K562 (cell line): ENCODE measurements at regions not wholly inside any gene's neighbourhood (a gene's known extent, or its start where the extent isn't known, plus 50 kb on each side); places are given as distances from the start of the nearest gene placed in this dataset.

Source experiments
- ATAC-seq: fragments of 200-7000 bp; cut with Tn5 transposase; 3 replicates; pipeline ENCODE4 v1.9.1; 2020; ENCODE audit warnings: moderate library complexity
- BruUV-seq: library from RNA; stranded (reverse); fragments of 400-500 nt; replicated peaks from 2 replicates; lab custom pipeline; 2021; lab: Mats Ljungman, UMichigan
- CTCF ChIA-PET: fragments of 300-600 bp; formaldehyde crosslinking; extraction: SDS; loops from one replicate; lab custom pipeline; 2021; ENCODE audit warnings: low intra/inter-chr PET ratio; lab: Yijun Ruan, JAX
- POLR2A ChIA-PET: fragments of 300-600, 350-650 bp; sonication (Branson Sonifier 250); formaldehyde crosslinking; extraction: SDS; loops from one replicate; lab custom pipeline; 2021; ENCODE audit warnings: antibody characterized with exemption, inconsistent platforms; lab: Yijun Ruan, JAX
- DNase-seq, 4 experiments: peaks; one replicate each; pipeline versions ENCODE4 v3.0.0 to v3.0.0-alpha.2; 2011 to 2018; ENCODE audit warnings: low spot score in 3 of 4, mixed read lengths in 3 of 4; ENCODE audit errors: extremely low read depth in 1 of 4
- FAIRE-seq: peaks from 2 replicates; lab custom pipeline; 2011; peaks lifted over from hg19 to GRCh38; lab: Jason Lieb, UNC
- H2AFZ ChIP-seq: 2 replicates; pipeline ENCODE4 v1.6.0; 2011; ENCODE audit warnings: low read depth, low read length, control low read depth, inconsistent platforms
- H3K27ac ChIP-seq: fragments of 200-600 bp; 3 replicates; pipeline ENCODE4 v1.8.0; 2011; ENCODE audit warnings: low read depth, mild to moderate bottlenecking, control low read depth, inconsistent platforms, low read length, moderate library complexity, mixed read lengths; ENCODE audit errors: extremely low read depth
- H3K27me3 ChIP-seq, 2 experiments: fragments of 300-600 bp in 1 of 2; 2 replicates in 1 of 2; 3 replicates in 1 of 2; pipeline versions ENCODE4 v1.6.0 to v1.8.0; 2011; ENCODE audit warnings: inconsistent platforms in 2 of 2, low read length in 2 of 2, mild to moderate bottlenecking in 1 of 2, mixed read lengths in 1 of 2, moderate library complexity in 1 of 2; ENCODE audit not compliant: control insufficient read depth in 2 of 2, insufficient read depth in 2 of 2
- H3K36me3 ChIP-seq: fragments of 300-600 bp; 3 replicates; pipeline ENCODE4 v1.8.0; 2011; ENCODE audit warnings: mild to moderate bottlenecking, low read length, inconsistent platforms; ENCODE audit not compliant: control insufficient read depth, insufficient read depth
- H3K4me1 ChIP-seq, 2 experiments: fragments of 200-600 bp in 1 of 2; replicated peaks in 1 of 2; 2 replicates in 1 of 2; 3 replicates in 1 of 2; pipeline versions ENCODE4 v1.5.1 to v1.8.0; 2011; ENCODE audit warnings: inconsistent platforms in 2 of 2, low read length in 2 of 2, mild to moderate bottlenecking in 1 of 2, mixed read lengths in 1 of 2, moderate library complexity in 1 of 2; ENCODE audit not compliant: control insufficient read depth in 2 of 2, insufficient read depth in 2 of 2
- H3K4me2 ChIP-seq: 2 replicates; pipeline ENCODE4 v1.6.1; 2011; ENCODE audit warnings: low read length, control low read depth, inconsistent platforms, mixed read lengths; ENCODE audit not compliant: insufficient read depth
- H3K4me3 ChIP-seq: fragments of 200-600 bp; sonication (generic), shearing (Covaris generic); 2 replicates; pipeline ENCODE4 v1.5.1; 2016; ENCODE audit warnings: control low read depth, inconsistent platforms
- H3K79me2 ChIP-seq: fragments of 200-600 bp; 3 replicates; pipeline ENCODE4 v1.8.0; 2011; ENCODE audit warnings: low read length, inconsistent platforms; ENCODE audit not compliant: control insufficient read depth, insufficient read depth
- H3K9ac ChIP-seq, 2 experiments: 2 replicates each; pipeline versions ENCODE4 v1.6.0 to v1.6.1; 2011; ENCODE audit warnings: low read depth in 2 of 2, low read length in 2 of 2, control low read depth in 1 of 2, inconsistent platforms in 1 of 2, mild to moderate bottlenecking in 1 of 2, mixed read lengths in 1 of 2; ENCODE audit not compliant: insufficient read depth in 1 of 2
- H3K9me1 ChIP-seq: one replicate; pipeline ENCODE4 v1.6.0; 2011; ENCODE audit warnings: inconsistent platforms, mild to moderate bottlenecking, low read length, moderate library complexity; ENCODE audit not compliant: control insufficient read depth, insufficient read depth
- H3K9me3 ChIP-seq: replicated peaks from 2 replicates; pipeline ENCODE4 v1.5.1; 2011; ENCODE audit warnings: low read depth, low read length, inconsistent platforms; ENCODE audit not compliant: control insufficient read depth, insufficient read depth
- H4K20me1 ChIP-seq: replicated peaks from 2 replicates; pipeline ENCODE4 v1.6.1; 2011; ENCODE audit warnings: low read length, inconsistent platforms, mixed read lengths; ENCODE audit not compliant: control insufficient read depth, insufficient read depth
- CBFB ChIP-seq: sonication (generic); formaldehyde crosslinking; IDR thresholded peaks from 2 replicates; pipeline ENCODE4 v1.4.0; 2020; ENCODE audit warnings: mild to moderate bottlenecking, missing genetic modification reagents
- CGGBP1 ChIP-seq: fragments of 250-450 bp; sonication (Bioruptor Pico); IDR thresholded peaks from 2 replicates; pipeline ENCODE4 v1.9.0; 2021; ENCODE audit warnings: mild to moderate bottlenecking
- ELF2 ChIP-seq: fragments of 250-450 bp; sonication (Bioruptor Pico); IDR thresholded peaks from 2 replicates; pipeline ENCODE4 v1.5.0; 2021; ENCODE audit warnings: mild to moderate bottlenecking
- FOS ChIP-seq: IDR thresholded peaks from 3 replicates; pipeline ENCODE4 v1.6.1; 2011; ENCODE audit not compliant: insufficient read length; ENCODE audit errors: extremely low read depth
- KLF1 ChIP-seq: fragments of 450-650 bp; IDR thresholded peaks from 2 replicates; pipeline ENCODE4 v1.6.1; 2016; ENCODE audit warnings: missing genetic modification characterization, missing compliant biosample characterization
- MYC ChIP-seq, 2 experiments: fragments of 250-450 bp in 1 of 2; sonication (Bioruptor Pico) in 1 of 2; IDR thresholded peaks; 2 replicates each; pipeline versions ENCODE4 v1.5.1 to v1.6.1; 2012 to 2021; ENCODE audit warnings: low read depth in 2 of 2, borderline replicate concordance in 1 of 2, improper control_type of control experiment in 1 of 2, low read length in 1 of 2, mild to moderate bottlenecking in 1 of 2, moderate library complexity in 1 of 2
- PHF8 ChIP-seq: fragments of 200-600 bp; sonication (generic); IDR thresholded peaks from 2 replicates; pipeline ENCODE4 v1.6.1; 2012; ENCODE audit warnings: mixed run types, mild to moderate bottlenecking, inconsistent platforms, low read length, moderate library complexity, borderline replicate concordance
- PRMT5 ChIP-seq: sonication (generic); formaldehyde crosslinking; IDR thresholded peaks from 2 replicates; pipeline ENCODE4 v1.5.0; 2020; ENCODE audit warnings: missing genetic modification reagents
- RBM17 ChIP-seq: fragments of 200-400 bp; formaldehyde crosslinking; IDR thresholded peaks from 2 replicates; pipeline ENCODE4 v1.6.1; 2017; ENCODE audit warnings: low read depth, mild to moderate bottlenecking, low read length, borderline replicate concordance
- SFPQ ChIP-seq: fragments of 200-400 bp; formaldehyde crosslinking; IDR thresholded peaks from 2 replicates; pipeline ENCODE4 v1.6.1; 2017; ENCODE audit warnings: mild to moderate bottlenecking, low read depth, low read length, moderate library complexity
- SMAD3 ChIP-seq: fragments of 450-650 bp; formaldehyde crosslinking; conservative IDR thresholded peaks from 2 replicates; pipeline ENCODE4 v1.4.0; 2020; ENCODE audit warnings: mild to moderate bottlenecking
- SMAD4 ChIP-seq: fragments of 250-450 bp; sonication (Bioruptor Pico); conservative IDR thresholded peaks from 2 replicates; pipeline ENCODE4 v1.8.0; 2021; ENCODE audit warnings: inconsistent platforms, mild to moderate bottlenecking, moderate library complexity
- SOX6 ChIP-seq: fragments of 450-650 bp; IDR thresholded peaks from 2 replicates; pipeline ENCODE4 v1.6.1; 2014; ENCODE audit warnings: mild to moderate bottlenecking
- TAL1 ChIP-seq: fragments of 450-650 bp; IDR thresholded peaks from 2 replicates; pipeline ENCODE4 v1.6.1; 2016; ENCODE audit warnings: mild to moderate bottlenecking
- TCFL5 ChIP-seq: fragments of 250-450 bp; sonication (Bioruptor Pico); conservative IDR thresholded peaks from 2 replicates; pipeline ENCODE4 v1.6.1; 2021; ENCODE audit warnings: mild to moderate bottlenecking, moderate library complexity, matching md5 sums
- ZNF253 ChIP-seq: fragments of 250-450 bp; sonication (Bioruptor Pico); conservative IDR thresholded peaks from 2 replicates; pipeline ENCODE4 v1.6.1; 2021; ENCODE audit warnings: mild to moderate bottlenecking
- ZNF511 ChIP-seq: sonication (generic); formaldehyde crosslinking; IDR thresholded peaks from 2 replicates; pipeline ENCODE4 v1.8.0; 2022; ENCODE audit warnings: mild to moderate bottlenecking, missing genetic modification reagents
- ZNF589 ChIP-seq: fragments of 200-800 bp; sonication (Bioruptor generic); IDR thresholded peaks from 2 replicates; pipeline ENCODE4 v1.6.1; 2016; ENCODE audit warnings: low read depth, missing genetic modification characterization, missing compliant biosample characterization
- ZNF785 ChIP-seq: fragments of 250-450 bp; sonication (Bioruptor Pico); IDR thresholded peaks from 2 replicates; pipeline ENCODE4 v1.4.0; 2020; ENCODE audit warnings: mild to moderate bottlenecking
- ZSCAN29 ChIP-seq: fragments of 450-650 bp; IDR thresholded peaks from 2 replicates; pipeline ENCODE4 v1.6.1; 2017
- WGBS: fragments of 100-300 bp; shearing (Covaris generic); methylation state at CpG from one replicate; pipeline ENCODE4 v1.1.6; 2016; ENCODE audit warnings: low coverage, mixed read lengths; ENCODE audit not compliant: insufficient coverage; ENCODE audit errors: missing lambda C conversion rate; 5-methylcytosine and 5-hydroxymethylcytosine counted together
- in situ Hi-C: fragments of 300-500 bp; cut with MboI; formaldehyde crosslinking; loops from 4 replicates; pipeline ENCODE4 v1.15.0; 2018; ENCODE audit warnings: inconsistent platforms, mixed read lengths
- intact Hi-C: fragments of 100-400 bp; cut with micrococcal nuclease; formaldehyde crosslinking; loops from 2 replicates; pipeline ENCODE4 v1.14.2; 2022

- TF ChIP-seq SMAD3 (CRISPR knock-in tag) (no peak), MYC (IDR thresholded peaks at IDR 0.05; ENCODE audit: low read depth, low read length) (no peak), MYC (CRISPR knock-in tag; IDR thresholded peaks at IDR 0.05; ENCODE audit: borderline replicate concordance, low read depth) (no peak), ELF2 (CRISPR knock-in tag) (no peak), SMAD4 (no peak), PHF8 (no peak), CGGBP1 (CRISPR knock-in tag) (no peak), FOS (no peak), ZNF589 (CRISPR knock-in tag) (no peak), KLF1 (tag) (no peak), PRMT5 (no peak), SOX6 (no peak), ZNF253 (CRISPR knock-in tag) (no peak), ZSCAN29 (no peak), ZNF785 (CRISPR knock-in tag) (no peak), TAL1 (no peak), SFPQ (no peak), TCFL5 (CRISPR knock-in tag) (no peak), ZNF511 (CRISPR knock-in tag) (no peak), RBM17 (no peak), CBFB (CRISPR knock-in tag) (no peak)
- no peak for FAIRE-seq
- POLR2A ChIA-PET = no interaction called here
Observed at GRCh38 chr1:228835456-228835855, 100.2 kb downstream of the RHOU start.

More at GRCh38 chr1:228835456-228835855, 100.2 kb downstream of the RHOU start:
- DNase-seq (no peak), ATAC-seq (no peak)
- intact Hi-C loops = no loop called here
- H2AFZ ChIP-seq = no peak overlapping the region
- H3K9me3 ChIP-seq = no peaks in the 10 kb centered on the region
- H3K4me3 ChIP-seq = no peak overlapping the region
- in situ Hi-C loops = no loop called here
- no peak overlapping the region for H3K4me2 ChIP-seq
- H3K4me1 ChIP-seq = peaks cover 0 to 16% of the 10 kb centered on the region in 2 experiments; a peak in 3 of 5 replicates
- peaks cover 10 to 21% of the 10 kb centered on the region in 2 experiments; a peak in 3 of 5 replicates for H3K27me3 ChIP-seq
- 10% methylated on average over 5 of the region's 5 CpGs for WGBS
- CTCF ChIA-PET = no interaction called here
- no peaks in the 10 kb centered on the region for H3K9me1 ChIP-seq
- H3K36me3 ChIP-seq = no peaks in the 10 kb centered on the region
- H3K9ac ChIP-seq = no peak overlapping the region
- no TSS peak for BruUV-seq
- H3K27ac ChIP-seq = no peak overlapping the region
- H4K20me1 ChIP-seq = no peaks in the 10 kb centered on the region
- H3K79me2 ChIP-seq = no peaks in the 10 kb centered on the region
